B cell (primary cell): ENCODE measurements at regions not wholly inside any gene's neighbourhood (a gene's known extent, or its start where the extent isn't known, plus 50 kb on each side); places are given as distances from the start of the nearest gene placed in this dataset.

Source experiments
- CTCF ChIP-seq: fragments of 200-600 bp; IDR thresholded peaks from one replicate; pipeline ENCODE4 v1.8.0; 2022; ENCODE audit warnings: antibody characterized with exemption, mild to moderate bottlenecking
- EZH2 ChIP-seq: IDR thresholded peaks from 2 replicates; pipeline ENCODE4 v1.6.1; 2012; ENCODE audit warnings: borderline replicate concordance, low read depth, mild to moderate bottlenecking, moderate library complexity, low read length; ENCODE audit not compliant: insufficient read depth, poor library complexity, severe bottlenecking

GRCh38 chr4:85302756-85303155 lies 172.2 kb upstream of the ARHGAP24 start:
- TF ChIP-seq CTCF (no peak), EZH2 (no peak)
